Spleen (tissue), 7 donors: ENCODE measurements at regions not wholly inside any gene's neighbourhood (a gene's known extent, or its start where the extent isn't known, plus 50 kb on each side); places are given as distances from the start of the nearest gene placed in this dataset.

ENCODE experiments used
- POLR2A ChIP-seq, 3 donors: fragments of 450-650 bp; IDR thresholded peaks; one replicate each; pipeline ENCODE4 v1.5.1; 2017; ENCODE audit warnings: antibody characterized with exemption in 3 of 3, mild to moderate bottlenecking in 1 of 3
- POLR2AphosphoS5 ChIP-seq, 3 donors: sonication (generic); formaldehyde crosslinking; IDR thresholded peaks; one replicate each; pipeline ENCODE4 v1.5.1; 2017; ENCODE audit warnings: antibody characterized with exemption in 3 of 3
- TF ChIP-seq, protein P1 (sequence below), 11 experiments: fragments of 200-600 bp in 7 of 11; fragments of 450-650 bp in 4 of 11; sonication (generic) in 4 of 11; IDR thresholded peaks in 8 of 11; conservative IDR thresholded peaks in 3 of 11; 1 replicate in 7 of 11; 2 replicates in 4 of 11; pipeline versions ENCODE4 v1.4.0 to v1.8.0; 2016 to 2021; ENCODE audit warnings: antibody characterized with exemption in 11 of 11, inconsistent platforms in 4 of 11, mild to moderate bottlenecking in 1 of 11
- donor health status: DM: no; HTN: no; CAD: no; lungs with moderate emphysema.
- donor health status: DM: no; HTN: no; CAD: no.
- donor health status: DM: no; HTN: no; CAD: no.

DNA sequence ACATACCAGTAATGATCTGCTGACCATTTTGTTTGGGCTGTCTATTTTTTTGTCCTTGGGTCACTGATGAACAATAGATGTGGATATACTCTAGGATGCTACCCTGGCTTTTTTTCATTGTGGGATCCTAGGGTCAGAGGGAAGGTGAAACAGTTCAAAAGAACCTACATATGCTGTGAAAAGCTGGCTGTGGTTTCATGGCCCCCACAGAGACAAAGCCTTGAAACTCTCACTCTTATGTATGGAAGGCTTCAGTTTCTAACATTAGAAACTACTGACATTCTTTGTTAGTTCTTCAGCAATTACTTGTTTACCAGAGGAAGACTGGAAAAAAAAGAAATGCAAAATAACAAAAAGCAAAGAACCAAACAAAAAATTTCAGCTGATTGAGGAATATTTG is 250.7 kb downstream of the FAT3 start:
- TF ChIP-seq POLR2AphosphoS5 (IDR thresholded peaks at IDR 0.05) (no peak), POLR2A (IDR thresholded peaks at IDR 0.05) (no peak)
- TF ChIP-seq, protein P1, sequence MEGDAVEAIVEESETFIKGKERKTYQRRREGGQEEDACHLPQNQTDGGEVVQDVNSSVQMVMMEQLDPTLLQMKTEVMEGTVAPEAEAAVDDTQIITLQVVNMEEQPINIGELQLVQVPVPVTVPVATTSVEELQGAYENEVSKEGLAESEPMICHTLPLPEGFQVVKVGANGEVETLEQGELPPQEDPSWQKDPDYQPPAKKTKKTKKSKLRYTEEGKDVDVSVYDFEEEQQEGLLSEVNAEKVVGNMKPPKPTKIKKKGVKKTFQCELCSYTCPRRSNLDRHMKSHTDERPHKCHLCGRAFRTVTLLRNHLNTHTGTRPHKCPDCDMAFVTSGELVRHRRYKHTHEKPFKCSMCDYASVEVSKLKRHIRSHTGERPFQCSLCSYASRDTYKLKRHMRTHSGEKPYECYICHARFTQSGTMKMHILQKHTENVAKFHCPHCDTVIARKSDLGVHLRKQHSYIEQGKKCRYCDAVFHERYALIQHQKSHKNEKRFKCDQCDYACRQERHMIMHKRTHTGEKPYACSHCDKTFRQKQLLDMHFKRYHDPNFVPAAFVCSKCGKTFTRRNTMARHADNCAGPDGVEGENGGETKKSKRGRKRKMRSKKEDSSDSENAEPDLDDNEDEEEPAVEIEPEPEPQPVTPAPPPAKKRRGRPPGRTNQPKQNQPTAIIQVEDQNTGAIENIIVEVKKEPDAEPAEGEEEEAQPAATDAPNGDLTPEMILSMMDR (IDR thresholded peaks at IDR 0.05 in 8 of 11, conservative IDR thresholded peaks at IDR 0.05 in 3 of 11): no peak
